ENCODE measurements at regions not wholly inside any gene's neighbourhood (a gene's known extent, or its start where the extent isn't known, plus 50 kb on each side); places are given as distances from the start of the nearest gene placed in this dataset.

DNA sequence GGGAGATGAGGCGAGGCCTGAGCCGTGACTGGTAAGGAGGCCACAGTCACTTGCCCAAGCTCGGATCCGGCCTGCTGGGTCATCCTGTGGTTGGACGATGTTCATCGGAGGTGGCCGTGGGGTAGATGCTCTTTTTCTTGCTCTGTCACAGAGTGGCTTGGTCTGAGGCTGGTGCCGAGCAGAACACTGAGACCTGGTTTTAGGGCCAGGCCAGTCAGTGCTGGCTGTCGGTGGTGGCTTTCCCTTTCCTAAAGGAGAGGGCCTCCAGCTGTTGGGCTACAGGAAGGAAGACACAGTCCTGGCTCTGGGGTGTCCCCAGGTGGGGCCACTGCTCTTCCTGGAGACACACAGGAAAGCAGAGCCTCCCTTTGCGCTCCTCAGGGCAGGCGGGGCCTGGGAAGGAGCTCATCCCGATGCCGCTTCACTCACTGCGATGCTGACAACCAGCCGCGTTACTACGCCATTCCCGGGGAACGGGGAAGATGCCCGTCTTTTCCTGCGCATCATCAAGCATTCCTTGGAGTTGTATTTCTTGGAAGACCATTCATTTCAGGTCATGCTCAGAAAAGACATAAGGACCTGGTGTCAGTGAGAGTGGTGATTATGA lies 254.8 kb upstream of the IRX4 start:
- no peak for DNase-seq

DNA sequence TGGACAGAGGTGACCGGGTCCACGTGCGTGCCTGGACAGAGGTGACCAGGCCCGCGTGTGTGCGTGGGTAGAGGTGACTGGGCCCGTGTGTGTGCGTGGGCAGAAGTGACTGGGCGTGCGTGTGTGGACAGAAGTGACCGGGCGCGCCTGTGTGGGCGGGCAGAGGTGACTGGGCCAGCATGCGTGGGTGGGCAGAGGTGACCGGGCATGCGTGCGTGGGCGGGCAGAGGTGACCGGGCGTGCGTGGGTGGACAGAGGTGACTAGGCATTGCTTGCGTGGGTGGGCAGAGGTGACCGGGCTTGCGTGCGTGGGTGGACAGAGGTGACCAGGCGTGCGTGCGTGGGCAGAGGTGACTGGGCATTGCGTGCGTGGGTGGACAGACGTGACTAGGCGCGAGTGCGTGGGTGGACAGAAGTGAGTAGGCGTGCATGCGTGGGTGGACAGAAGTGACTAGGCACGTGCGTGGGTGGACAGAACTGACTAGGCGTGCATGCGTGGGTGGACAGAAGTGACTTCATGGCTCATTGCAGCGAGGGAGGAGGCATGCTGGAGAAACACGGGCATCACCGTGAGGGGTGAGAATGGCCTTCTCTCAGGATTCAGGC lies 254.1 kb upstream of the IRX4 start:
- no peak for DNase-seq

DNA sequence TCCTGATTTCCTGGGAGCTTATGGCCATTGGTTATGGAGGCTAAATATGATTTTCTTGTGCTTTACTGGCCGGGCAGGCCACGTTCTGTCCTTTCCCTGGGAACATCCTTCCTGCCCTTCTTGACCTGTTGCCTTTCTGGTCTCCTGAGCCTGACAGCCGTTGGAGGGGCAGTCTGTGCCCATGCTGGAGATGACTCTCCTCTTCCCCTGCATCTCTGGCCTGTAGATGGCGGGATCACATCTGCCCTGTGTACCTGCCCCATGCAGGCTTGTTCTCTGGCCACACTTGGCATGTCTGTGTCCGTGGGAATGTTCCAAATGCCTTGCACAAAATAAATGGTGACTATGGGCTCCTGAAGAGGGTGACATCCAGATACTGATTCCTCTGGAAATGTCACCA lies 253.1 kb upstream of the IRX4 start:
- DNase-seq = no peak

GRCh38 chr5:2135354-2135753 lies 252.6 kb upstream of the IRX4 start:
- DNase-seq = no peak

GRCh38 chr5:2134543-2135292 lies 252.0 kb upstream of the IRX4 start:
- no peak for DNase-seq

DNA sequence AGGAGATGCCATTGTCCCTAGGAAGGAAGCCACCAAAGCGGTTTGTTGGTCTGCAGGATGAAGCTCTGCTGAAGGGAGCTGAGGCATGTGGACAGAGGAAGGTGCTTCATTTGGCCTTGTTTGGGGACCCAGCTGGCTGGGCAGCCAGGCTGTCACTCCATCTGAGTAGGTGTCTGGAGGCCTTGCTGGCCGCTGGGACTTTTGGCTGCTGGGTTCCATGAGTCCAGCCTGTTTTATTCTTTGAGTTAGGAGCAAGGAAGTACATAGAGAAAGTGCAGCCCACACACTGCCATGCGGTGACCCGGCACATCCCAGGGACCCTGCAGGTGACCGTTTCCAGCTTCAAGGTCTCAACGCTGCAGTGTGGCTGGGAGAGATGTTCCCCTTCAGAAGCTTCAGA lies 251.2 kb upstream of the IRX4 start:
- no peak for DNase-seq

DNA sequence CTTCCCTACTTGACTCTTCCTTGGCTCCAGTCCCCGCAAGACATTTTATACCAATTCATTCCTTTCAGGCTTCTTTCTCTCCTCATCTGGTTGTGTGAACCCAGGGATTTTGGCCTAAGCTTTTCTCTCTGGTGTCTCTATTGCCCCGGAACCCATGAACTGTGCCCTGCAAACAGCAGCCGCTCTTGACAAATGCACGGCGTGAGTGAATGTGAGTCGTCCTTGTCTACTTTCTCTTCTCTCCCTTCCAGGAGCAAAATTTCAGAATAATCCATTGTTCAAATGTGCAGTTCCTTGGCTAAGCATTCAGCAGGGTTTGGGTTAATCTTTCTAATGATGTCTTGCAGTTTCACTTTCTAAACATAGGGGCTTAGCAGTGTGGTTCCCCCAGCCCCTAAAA lies 250.4 kb upstream of the IRX4 start:
- DNase-seq = no peak

- DNase-seq = no peak
Observed at GRCh38 chr5:2132497-2132847, 249.7 kb upstream of the IRX4 start.

DNA sequence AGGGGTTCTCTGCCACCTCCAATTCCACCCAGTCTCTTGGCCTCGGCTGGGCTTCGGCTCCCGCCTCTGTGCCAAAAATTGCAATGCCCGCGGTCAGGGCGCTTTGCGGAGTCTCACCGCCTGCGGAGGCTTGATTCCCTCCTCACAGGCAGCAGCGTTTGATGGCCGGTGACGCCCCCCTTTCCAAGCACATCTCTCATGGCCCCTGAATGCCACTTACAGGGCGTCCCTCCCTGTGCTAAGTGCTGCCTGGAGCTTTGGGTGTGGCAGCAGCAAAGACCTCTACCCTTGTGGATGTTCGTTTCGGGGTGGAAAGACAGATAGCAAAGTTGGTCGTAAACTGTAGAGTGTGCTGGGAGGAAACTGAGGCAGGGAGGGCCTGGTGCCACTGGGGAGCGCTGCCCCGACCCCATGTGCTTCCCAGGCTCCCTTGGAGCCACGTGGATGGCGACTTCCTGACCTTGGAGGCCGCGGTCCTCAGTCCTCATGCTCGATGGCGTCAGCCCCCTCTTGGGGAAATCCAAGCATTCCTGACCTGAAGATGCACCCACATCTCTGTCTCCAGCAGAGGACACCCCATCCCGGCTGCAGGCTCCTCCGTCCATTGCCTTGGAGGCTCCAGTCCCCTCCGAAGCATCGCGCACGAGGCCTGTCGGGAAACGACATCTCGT lies 249.2 kb upstream of the IRX4 start:
- no peak for DNase-seq

DNA sequence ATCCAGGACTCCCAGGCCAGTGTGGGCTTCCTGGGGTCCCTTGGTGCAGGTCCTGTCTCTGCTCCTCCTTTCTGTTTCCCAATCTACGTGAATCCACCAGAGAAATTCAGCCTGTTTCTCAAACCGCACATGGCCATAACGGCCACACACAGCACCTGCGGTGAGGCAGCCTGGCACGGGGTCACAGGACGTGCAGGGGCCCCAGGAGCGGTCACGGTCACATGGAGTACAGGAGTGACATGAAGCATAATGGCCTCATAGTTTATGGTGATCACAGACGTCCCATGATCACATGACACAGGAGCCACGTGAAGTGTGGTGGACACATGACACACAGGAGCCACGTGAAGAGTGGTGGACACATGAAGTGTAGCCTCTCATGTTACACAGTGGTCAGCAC lies 248.5 kb upstream of the IRX4 start:
- DNase-seq = no peak

- no peak for DNase-seq
Observed at GRCh38 chr5:2130361-2130760, 247.6 kb upstream of the IRX4 start.

- DNase-seq = no peak
Observed at GRCh38 chr5:2129568-2130272, 247.0 kb upstream of the IRX4 start.

GRCh38 chr5:2128686-2129355 lies 246.1 kb upstream of the IRX4 start:
- no peak for DNase-seq

- DNase-seq = no peak
Observed at GRCh38 chr5:2126512-2126911, 243.8 kb upstream of the IRX4 start.

GRCh38 chr5:2125901-2126265 lies 243.2 kb upstream of the IRX4 start:
- DNase-seq = no peak

GRCh38 chr5:2125171-2125900 lies 242.6 kb upstream of the IRX4 start:
- no peak for DNase-seq

- DNase-seq = no peak
Observed at GRCh38 chr5:2124434-2125170, 241.9 kb upstream of the IRX4 start.

- no peak for DNase-seq
Observed at GRCh38 chr5:2123874-2124273, 241.1 kb upstream of the IRX4 start.

DNA sequence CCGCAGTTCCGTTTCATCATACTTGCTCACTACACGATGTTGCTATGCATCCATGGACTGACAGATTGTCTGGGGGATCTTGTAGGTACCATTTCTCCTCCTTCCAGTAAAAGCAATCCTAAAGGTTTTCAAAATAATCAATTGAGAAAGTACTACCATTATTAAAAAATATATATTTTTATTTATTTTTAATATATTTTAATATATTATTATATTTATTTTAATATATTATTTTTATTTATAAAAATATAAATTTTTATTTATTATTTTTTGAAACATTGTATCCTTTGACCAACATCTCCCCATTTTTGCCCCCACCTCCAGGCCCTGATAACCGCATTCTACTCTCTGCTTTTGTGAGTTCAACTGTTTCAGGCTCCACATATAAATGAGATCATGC lies 237.6 kb upstream of the IRX4 start:
- DNase-seq = no peak

DNA sequence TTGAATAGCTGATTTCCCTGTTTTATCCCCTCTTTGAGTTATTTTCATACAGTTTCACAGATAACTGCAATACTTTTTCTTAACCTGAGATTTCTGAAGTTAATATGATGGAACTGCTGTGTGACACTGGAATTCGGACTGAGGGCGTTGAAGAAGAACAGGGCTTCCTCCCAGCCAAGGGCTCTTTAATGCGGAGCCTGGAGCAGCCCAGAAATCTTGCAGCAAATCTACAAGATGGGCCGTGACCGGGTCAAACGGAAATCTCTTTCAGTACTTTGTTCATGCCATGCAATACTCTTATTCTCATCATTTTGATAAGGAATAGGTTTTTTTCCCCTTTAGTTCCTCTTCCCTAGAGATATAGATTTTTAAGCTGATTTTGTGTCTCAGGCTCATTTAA lies 236.8 kb upstream of the IRX4 start:
- no peak for DNase-seq

GRCh38 chr5:2113348-2114131 lies 230.8 kb upstream of the IRX4 start:
- no peak for DNase-seq
